H54 (cell line): ENCODE measurements at regions not wholly inside any gene's neighbourhood (a gene's known extent, or its start where the extent isn't known, plus 50 kb on each side); places are given as distances from the start of the nearest gene placed in this dataset.
A peak's percentile ranks its signal among the peaks of the same experiment; 100 is the strongest.

Experiments used
- DNase-seq: peaks from one replicate; pipeline ENCODE4 v3.0.0; 2011; ENCODE audit warnings: low spot score, mixed read lengths; ENCODE audit not compliant: insufficient read length
- FAIRE-seq: peaks from 3 replicates; lab custom pipeline; 2011; peaks lifted over from hg19 to GRCh38; lab: Jason Lieb, UNC
- POLR2A ChIP-seq: IDR thresholded peaks from 2 replicates; pipeline ENCODE4 v1.6.1; 2011; ENCODE audit warnings: low read depth, mild to moderate bottlenecking, low read length

DNA sequence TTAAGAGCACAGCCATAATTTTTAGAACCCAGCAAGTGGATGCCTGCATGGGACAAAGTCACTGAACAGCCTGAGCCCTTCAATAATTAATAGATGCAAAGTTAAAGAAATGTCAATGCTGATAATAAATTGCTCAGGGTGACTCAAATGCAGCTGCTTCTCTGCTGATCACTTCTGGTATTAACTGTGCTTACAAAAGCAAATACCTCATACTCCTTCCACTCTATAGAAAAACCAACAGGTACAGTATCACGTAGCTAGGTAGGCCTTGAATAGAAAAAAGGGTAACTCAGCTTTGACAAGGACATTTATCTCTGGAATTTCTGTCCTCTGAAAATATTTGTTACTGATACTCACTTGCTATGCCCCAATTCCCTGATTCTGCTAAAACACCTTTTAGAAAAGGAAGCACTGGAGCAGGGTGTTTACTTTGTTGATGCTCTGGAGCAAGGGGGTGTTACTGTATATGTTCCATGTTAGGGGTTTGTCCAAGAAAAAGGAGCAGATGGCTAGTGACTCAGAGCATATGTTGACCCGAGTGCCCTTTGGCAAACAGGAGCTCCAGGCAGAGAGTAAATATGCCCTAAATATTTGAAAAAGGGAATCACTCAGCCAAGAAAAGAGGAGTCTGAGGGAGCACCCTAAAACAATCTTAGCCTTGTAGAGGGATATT, 59.1 kb upstream of the RTN4 start:
- DNase-seq: no peak
- TF ChIP-seq POLR2A: no peak
- FAIRE-seq: peak; percentile 78

DNA sequence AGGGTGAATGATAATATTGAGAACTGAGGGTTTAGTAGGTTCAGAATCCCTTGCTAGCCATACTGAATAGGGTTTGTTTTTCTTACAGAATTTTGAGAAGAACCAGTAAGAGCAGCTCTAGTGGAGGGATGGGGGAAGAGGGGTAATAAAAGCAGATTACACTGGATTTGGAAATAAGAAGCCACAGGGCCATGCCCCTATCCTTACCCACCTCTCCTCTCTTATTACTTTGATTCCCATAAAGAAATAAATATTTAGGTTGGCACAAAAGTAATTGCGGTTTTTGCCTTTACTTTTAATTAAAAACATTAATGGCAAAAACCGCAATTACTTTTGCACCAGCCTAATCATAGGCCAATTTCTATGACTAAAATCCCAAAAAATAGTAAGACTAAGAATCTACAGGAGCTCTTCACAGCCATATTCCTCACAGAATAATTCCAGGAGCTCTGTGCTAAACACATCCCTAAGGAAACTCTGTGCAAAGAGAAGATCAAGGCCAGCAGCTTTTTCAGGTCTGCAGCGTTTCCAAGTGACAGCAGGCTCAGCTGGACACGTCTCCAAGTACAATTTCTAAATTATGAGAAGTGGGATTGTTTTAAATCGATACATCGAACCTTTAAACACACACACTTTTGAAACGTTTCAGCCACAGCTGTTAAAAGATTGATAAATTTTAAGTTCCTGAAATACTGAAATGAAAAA, 58.4 kb upstream of the RTN4 start:
- no peak for DNase-seq
- FAIRE-seq: no peak
- TF ChIP-seq POLR2A: no peak

DNA sequence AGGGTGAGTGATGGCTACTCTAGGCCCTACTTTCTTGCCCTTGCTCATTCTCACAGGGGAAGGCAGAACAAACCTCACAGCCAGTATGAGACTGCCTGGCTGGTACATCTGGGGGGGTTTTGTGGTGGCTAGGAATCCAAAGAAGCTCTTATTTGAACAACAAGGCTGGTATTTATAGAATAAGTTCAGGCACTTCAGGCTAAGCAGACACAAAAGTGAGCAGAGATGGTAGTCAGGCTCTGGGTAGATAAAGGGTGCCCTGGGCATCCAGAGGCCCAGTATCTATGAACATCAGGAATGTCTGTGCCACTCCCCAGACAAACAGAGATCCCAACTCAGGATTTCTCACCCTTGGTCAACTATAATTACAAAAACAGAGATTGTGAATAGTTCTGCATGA, 57.2 kb upstream of the RTN4 start:
- no peak for TF ChIP-seq POLR2A
- no peak for FAIRE-seq
- DNase-seq: no peak

DNA sequence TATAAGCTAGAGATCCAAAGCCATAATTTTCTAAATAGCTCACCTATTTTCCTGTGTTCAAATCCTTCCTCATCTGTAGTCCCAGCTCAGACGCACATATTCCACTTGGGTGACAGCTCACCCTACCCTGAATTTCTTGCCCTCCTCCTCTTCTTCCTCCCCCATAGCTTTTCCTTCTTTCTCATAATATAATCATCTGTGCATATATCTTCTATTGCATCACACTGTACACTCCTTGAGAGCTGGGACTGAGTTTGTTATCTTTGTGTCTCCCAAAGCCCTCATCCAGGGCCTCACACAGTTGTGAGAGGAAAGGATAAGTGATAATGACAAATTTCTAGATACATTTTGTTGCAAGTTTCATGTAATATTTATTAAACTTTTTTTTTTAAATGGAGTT, 55.9 kb upstream of the RTN4 start:
- no peak for TF ChIP-seq POLR2A
- no peak for DNase-seq
- FAIRE-seq: peak; percentile 55

DNA sequence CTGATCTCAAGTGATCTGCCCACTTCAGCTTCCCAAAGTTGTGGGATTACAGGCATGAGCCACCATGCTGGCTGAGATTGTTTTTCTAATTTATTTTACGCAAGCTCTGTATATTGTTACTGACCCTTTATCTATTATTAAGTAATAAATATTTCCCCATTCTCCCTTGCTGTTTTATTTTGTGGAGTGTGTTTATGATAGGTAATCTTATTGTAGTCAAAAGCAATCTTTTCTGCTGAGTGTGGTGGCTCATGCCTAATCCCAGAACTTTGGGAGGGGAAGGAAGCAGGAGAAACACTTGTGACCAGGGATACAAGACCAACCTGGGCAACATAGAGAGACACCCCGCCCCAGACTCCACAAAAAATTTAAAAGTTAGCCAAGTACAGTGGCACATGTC, 55.2 kb upstream of the RTN4 start:
- DNase-seq: no peak
- TF ChIP-seq POLR2A: no peak
- no peak for FAIRE-seq

DNA sequence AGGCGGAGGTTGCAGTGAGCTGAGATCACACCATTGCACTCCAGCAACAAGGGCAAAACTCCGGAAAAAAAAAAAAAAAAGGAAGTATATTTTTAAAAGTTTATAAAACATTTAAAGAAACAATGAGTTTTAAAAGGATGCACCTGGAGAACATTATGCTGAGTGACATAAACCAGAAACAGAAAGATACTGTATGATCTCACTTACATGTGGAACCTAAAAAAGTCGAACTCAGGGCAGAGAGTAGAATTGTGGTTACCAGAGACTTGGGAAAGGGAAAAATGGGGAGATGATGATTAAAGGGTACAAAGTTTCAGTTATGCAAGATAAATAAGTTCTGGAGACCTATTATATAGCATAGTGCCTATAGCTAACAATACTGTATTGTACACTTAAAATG, 52.8 kb upstream of the RTN4 start:
- DNase-seq: no peak
- no peak for TF ChIP-seq POLR2A
- FAIRE-seq: no peak

DNA sequence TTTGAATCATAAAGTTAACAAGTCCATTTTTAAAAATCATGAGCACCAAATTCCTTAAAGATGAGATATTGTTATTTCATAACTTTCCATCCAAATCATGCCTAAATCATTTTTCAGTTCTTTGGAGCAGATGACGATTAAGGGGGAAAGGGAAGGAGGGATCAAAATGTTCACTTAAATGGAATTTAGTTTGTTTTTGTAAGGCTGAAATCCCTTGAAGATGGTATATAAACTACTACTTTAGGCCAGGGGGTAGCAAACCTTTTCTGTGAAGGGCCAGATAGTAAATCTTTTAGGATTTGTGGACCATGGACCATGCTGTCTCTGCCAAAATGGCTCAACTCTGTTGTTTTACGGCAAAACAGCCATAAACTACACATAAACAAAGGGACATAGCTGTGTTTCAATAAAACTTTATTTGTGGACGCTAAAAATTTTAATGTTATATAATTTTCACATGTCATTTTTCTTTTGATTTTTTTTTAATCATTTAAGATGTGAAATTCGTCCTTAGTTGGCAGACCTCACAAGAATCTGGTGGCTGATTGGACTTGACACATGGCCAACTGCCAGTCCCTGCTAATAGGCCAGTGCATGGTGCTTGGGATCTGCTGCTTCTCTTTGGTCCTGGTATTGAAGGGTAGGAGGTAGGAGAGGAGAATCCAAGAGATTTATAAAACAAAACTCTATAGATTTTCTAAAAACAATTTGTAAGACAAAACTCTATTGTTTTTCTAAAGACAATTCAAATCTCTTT, 52.0 kb upstream of the RTN4 start:
- FAIRE-seq: peak; percentile 64
- TF ChIP-seq POLR2A: no peak
- no peak for DNase-seq

DNA sequence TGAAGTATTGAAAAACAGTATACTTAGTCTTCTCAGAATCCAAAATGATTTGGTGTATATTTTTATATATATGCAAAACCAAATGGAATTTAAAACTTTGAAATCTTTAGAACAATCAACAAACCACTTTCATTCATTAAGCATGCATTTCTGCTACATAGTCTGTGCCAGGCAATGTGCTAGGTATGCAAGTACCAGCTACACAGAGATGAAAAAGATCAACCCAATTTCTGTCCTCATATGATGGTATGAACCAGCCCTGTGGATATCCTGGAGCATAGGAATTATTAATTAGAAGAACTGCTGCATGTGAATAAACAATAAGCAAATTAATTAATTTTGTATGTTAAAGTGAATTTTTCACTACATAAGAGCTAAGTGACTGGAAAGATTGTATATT, 51.2 kb upstream of the RTN4 start:
- no peak for FAIRE-seq
- DNase-seq: no peak
- TF ChIP-seq POLR2A: no peak

DNA sequence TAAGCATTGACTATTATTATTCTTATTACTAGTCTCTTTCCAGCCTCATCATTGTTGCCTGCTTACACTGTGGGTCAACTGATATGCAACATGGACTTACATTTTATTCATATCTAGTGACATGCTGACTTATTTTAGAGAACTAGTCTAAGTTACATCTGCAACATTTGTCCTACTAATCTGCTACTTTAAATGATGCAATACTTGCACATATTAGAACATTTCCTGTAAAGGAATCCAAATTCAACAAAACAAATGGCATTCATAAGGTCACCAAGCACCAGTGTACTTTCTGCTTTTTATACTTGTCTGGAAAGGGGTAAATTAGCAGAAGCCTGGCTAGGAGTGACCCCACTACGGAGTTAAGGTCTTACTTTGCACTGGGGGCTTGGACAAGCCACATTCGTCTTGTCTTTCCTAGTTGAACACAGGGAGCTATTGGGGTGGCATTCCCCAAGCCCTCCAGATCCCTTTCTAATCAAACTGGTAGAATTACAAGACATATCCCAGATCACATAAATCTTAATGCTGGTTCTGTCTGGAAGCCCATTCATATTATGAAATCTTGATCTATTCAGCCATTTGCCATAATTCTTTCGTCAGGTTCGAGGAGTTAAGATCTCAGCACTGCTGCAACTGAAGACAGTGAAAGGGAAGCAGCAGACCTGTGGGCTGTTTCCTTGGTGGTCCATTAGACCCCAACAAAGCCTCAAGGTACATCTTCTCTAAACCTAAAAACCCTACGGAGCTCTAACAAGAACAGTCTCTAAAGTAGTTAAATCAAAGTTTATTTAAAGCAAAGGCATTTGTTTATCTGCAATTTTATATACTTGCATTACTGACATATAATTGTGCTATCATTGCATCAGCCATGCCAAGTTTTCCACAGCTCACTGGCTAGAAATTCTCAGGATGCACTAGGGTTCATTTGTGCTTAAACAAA, 49.9 kb upstream of the RTN4 start:
- no peak for TF ChIP-seq POLR2A
- DNase-seq (no peak), FAIRE-seq (peak; percentile 71)
